ENCODE measurements at regions not wholly inside any gene's neighbourhood (a gene's known extent, or its start where the extent isn't known, plus 50 kb on each side); places are given as distances from the start of the nearest gene placed in this dataset.

- TF ChIP-seq CTCF (IDR thresholded peaks at IDR 0.05) (no peak), EZH2 (IDR thresholded peaks at IDR 0.05; ENCODE audit: borderline replicate concordance, insufficient read depth, low read depth, low read length, poor library complexity, severe bottlenecking) (no peak)
Measured at GRCh38 chr9:12170456-12170855, 522.7 kb upstream of the TYRP1 start.

All from B cell (primary cell).